Endodermal cell (in vitro differentiated cells): ENCODE measurements at regions not wholly inside any gene's neighbourhood (a gene's known extent, or its start where the extent isn't known, plus 50 kb on each side); places are given as distances from the start of the nearest gene placed in this dataset.
"Not testable (repeated sequence)": the region's sequence is repeated elsewhere in the genome, so short reads cannot be mapped to it uniquely, and the experiment has no call there.

Experiments used
- DNase-seq: peaks from one replicate; pipeline ENCODE4 v3.0.0-alpha.2; 2017
- H3K27ac ChIP-seq: 2 replicates; pipeline ENCODE4 v1.5.1; 2013; ENCODE audit warnings: mild to moderate bottlenecking, low read depth, low read length, moderate library complexity
- H3K27me3 ChIP-seq: 2 replicates; pipeline ENCODE4 v1.6.1; 2013; ENCODE audit warnings: mild to moderate bottlenecking, low read length, moderate library complexity; ENCODE audit not compliant: insufficient read depth, control insufficient read depth, poor library complexity, severe bottlenecking
- H3K36me3 ChIP-seq: 2 replicates; pipeline ENCODE4 v1.7.0; 2013; ENCODE audit warnings: mild to moderate bottlenecking, low read length, moderate library complexity; ENCODE audit not compliant: control insufficient read depth, insufficient read depth
- H3K4me1 ChIP-seq: one replicate; pipeline ENCODE4 v1.7.0; 2013; ENCODE audit warnings: low read length; ENCODE audit not compliant: control insufficient read depth, insufficient read depth
- H3K4me3 ChIP-seq: 2 replicates; pipeline ENCODE4 v1.5.1; 2013; ENCODE audit warnings: mild to moderate bottlenecking, low read length, moderate library complexity
- H3K9ac ChIP-seq: 2 replicates; pipeline ENCODE4 v1.6.1; 2013; ENCODE audit warnings: mild to moderate bottlenecking, low read length, moderate library complexity; ENCODE audit not compliant: poor library complexity, severe bottlenecking; ENCODE audit errors: extremely low read depth
- H3K9me3 ChIP-seq: 2 replicates; pipeline ENCODE4 v1.6.1; 2013; ENCODE audit warnings: mild to moderate bottlenecking, low read length, moderate library complexity; ENCODE audit not compliant: control insufficient read depth
- H3K27ac Mint-ChIP-seq: 2 replicates; pipeline ENCODE4 v1.8.0; 2020; ENCODE audit warnings: mixed read lengths
- H3K27me3 Mint-ChIP-seq: 2 replicates; pipeline ENCODE4 v1.8.0; 2021; ENCODE audit warnings: mild to moderate bottlenecking, mixed read lengths; ENCODE audit not compliant: insufficient read depth
- H3K36me3 Mint-ChIP-seq: 2 replicates; pipeline ENCODE4 v1.8.0; 2020; ENCODE audit warnings: low read depth, mixed read lengths
- H3K4me1 Mint-ChIP-seq: 2 replicates; pipeline ENCODE4 v1.8.0; 2020; ENCODE audit warnings: mixed read lengths
- H3K4me3 Mint-ChIP-seq: 2 replicates; pipeline ENCODE4 v1.8.0; 2020; ENCODE audit warnings: mild to moderate bottlenecking, moderate library complexity, mixed read lengths
- H3K9me3 Mint-ChIP-seq: 2 replicates; pipeline ENCODE4 v1.8.0; 2020; ENCODE audit warnings: mild to moderate bottlenecking, mixed read lengths
- CTCF ChIP-seq: fragments of 200-600 bp; sonication (generic); conservative IDR thresholded peaks from 2 replicates; pipeline ENCODE4 v1.5.0; 2021; ENCODE audit warnings: antibody characterized with exemption, mild to moderate bottlenecking
- WGBS, 2 experiments: methylation state at CpG; one replicate each; pipeline versions ENCODE4 v1.1.5 to v1.1.7; 2013; ENCODE audit warnings: missing lambda C conversion rate in 2 of 2, mixed read lengths in 1 of 2; ENCODE audit not compliant: insufficient coverage in 1 of 2, insufficient read length in 1 of 2; 5-methylcytosine and 5-hydroxymethylcytosine counted together

GRCh38 chr6:150491811-150492172 is 107.9 kb upstream of the PLEKHG1 start:
- no peak overlapping the region for H3K4me3 Mint-ChIP-seq
- DNase-seq, result no peak
- no peaks in the 10 kb centered on the region for H3K4me1 Mint-ChIP-seq
- peaks cover 8% of the 10 kb centered on the region for H3K9me3 Mint-ChIP-seq
- no peaks in the 10 kb centered on the region for H3K27me3 ChIP-seq
- no peaks in the 10 kb centered on the region for H3K9me3 ChIP-seq
- no peak overlapping the region for H3K4me3 ChIP-seq
- no peak for TF ChIP-seq CTCF
- H3K9ac ChIP-seq, result no peak overlapping the region
- no peak overlapping the region for H3K27ac ChIP-seq
- 75 to 80% methylated on average over 2 of the region's 2 CpGs for WGBS, 2 experiments
- H3K36me3 Mint-ChIP-seq, result no peaks in the 10 kb centered on the region
- no peaks in the 10 kb centered on the region for H3K36me3 ChIP-seq
- no peaks in the 10 kb centered on the region for H3K27me3 Mint-ChIP-seq
- no peak overlapping the region for H3K27ac Mint-ChIP-seq
- no peaks in the 10 kb centered on the region for H3K4me1 ChIP-seq

GRCh38 chr6:150492507-150492906 is 107.2 kb upstream of the PLEKHG1 start:
- TF ChIP-seq CTCF, result no peak
- Histone ChIP-seq H3K27ac (no peak overlapping the region), H3K9me3 (no peaks in the 10 kb centered on the region), H3K36me3 (no peaks in the 10 kb centered on the region), H3K4me1 (no peaks in the 10 kb centered on the region), H3K4me3 (no peak overlapping the region), H3K27me3 (no peaks in the 10 kb centered on the region), H3K9ac (no peak overlapping the region)
- Mint-ChIP-seq H3K4me3 (no peak overlapping the region), H3K27me3 (no peaks in the 10 kb centered on the region), H3K36me3 (no peaks in the 10 kb centered on the region), H3K27ac (no peak overlapping the region), H3K9me3 (peaks cover 8% of the 10 kb centered on the region), H3K4me1 (no peaks in the 10 kb centered on the region)
- DNase-seq, result peak; percentile 64
- WGBS, 2 experiments, result 89 to 100% methylated on average over 1 to 2 of the region's 2 CpGs

GRCh38 chr6:150492941-150493340 is 106.7 kb upstream of the PLEKHG1 start:
- H3K4me3 ChIP-seq, result no peak overlapping the region
- H3K27ac Mint-ChIP-seq, result no peak overlapping the region

GRCh38 chr6:150493552-150493951 is 106.1 kb upstream of the PLEKHG1 start:
- 93 to 100% methylated on average over 1 to 2 of the region's 2 CpGs for WGBS, 2 experiments
- not testable (repeated sequence) for H3K36me3 ChIP-seq, H3K27ac Mint-ChIP-seq, H3K27me3 Mint-ChIP-seq, H3K27ac ChIP-seq, H3K4me1 Mint-ChIP-seq, H3K9me3 ChIP-seq, H3K4me3 Mint-ChIP-seq, H3K4me1 ChIP-seq, H3K27me3 ChIP-seq, DNase-seq, H3K36me3 Mint-ChIP-seq, H3K4me3 ChIP-seq, H3K9ac ChIP-seq, H3K9me3 Mint-ChIP-seq

More at GRCh38 chr6:150492941-150493340, 106.7 kb upstream of the PLEKHG1 start:
- WGBS, 2 experiments, result 90 to 100% methylated on average over 4 to 7 of the region's 7 CpGs
- Mint-ChIP-seq H3K36me3 (no peaks in the 10 kb centered on the region), H3K4me1 (no peaks in the 10 kb centered on the region), H3K4me3 (no peak overlapping the region), H3K27me3 (no peaks in the 10 kb centered on the region), H3K9me3 (peaks cover 8% of the 10 kb centered on the region)
- DNase-seq, result no peak
- Histone ChIP-seq H3K27ac (no peak overlapping the region), H3K4me1 (no peaks in the 10 kb centered on the region), H3K9ac (no peak overlapping the region), H3K9me3 (no peaks in the 10 kb centered on the region), H3K36me3 (no peaks in the 10 kb centered on the region), H3K27me3 (no peaks in the 10 kb centered on the region)
- TF ChIP-seq CTCF, result no peak
